ENCODE measurements at regions not wholly inside any gene's neighbourhood (a gene's known extent, or its start where the extent isn't known, plus 50 kb on each side); places are given as distances from the start of the nearest gene placed in this dataset.

DNA sequence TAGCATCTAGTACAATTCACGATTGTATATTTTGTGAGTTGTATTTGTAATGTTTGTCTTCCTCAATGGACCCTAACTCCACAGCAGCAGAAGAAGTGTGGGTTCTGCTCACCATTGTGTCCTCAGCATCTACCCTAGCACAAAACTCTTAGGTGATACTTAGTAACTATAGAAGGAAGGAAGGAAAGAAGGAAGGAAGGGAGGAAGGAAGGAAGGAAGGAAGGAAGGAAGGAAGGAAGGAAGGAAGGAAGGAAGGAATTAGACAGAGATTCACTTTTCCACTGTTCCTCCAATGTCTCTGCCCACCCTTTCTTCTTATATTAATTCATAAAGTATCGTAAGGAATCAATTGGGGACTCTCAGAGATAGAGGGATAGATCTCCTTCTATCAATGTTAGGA is 288.2 kb downstream of the NFIB start:
- TF ChIP-seq, protein P1, sequence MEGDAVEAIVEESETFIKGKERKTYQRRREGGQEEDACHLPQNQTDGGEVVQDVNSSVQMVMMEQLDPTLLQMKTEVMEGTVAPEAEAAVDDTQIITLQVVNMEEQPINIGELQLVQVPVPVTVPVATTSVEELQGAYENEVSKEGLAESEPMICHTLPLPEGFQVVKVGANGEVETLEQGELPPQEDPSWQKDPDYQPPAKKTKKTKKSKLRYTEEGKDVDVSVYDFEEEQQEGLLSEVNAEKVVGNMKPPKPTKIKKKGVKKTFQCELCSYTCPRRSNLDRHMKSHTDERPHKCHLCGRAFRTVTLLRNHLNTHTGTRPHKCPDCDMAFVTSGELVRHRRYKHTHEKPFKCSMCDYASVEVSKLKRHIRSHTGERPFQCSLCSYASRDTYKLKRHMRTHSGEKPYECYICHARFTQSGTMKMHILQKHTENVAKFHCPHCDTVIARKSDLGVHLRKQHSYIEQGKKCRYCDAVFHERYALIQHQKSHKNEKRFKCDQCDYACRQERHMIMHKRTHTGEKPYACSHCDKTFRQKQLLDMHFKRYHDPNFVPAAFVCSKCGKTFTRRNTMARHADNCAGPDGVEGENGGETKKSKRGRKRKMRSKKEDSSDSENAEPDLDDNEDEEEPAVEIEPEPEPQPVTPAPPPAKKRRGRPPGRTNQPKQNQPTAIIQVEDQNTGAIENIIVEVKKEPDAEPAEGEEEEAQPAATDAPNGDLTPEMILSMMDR (IDR thresholded peaks at IDR 0.05; ENCODE audit: low read depth, low read length) = no peak
- TF ChIP-seq EZH2phosphoT487 (IDR thresholded peaks at IDR 0.05; ENCODE audit: low read depth) = no peak

Measured in OCI-LY3 (cell line).